ENCODE measurements at regions not wholly inside any gene's neighbourhood (a gene's known extent, or its start where the extent isn't known, plus 50 kb on each side); places are given as distances from the start of the nearest gene placed in this dataset.

DNA sequence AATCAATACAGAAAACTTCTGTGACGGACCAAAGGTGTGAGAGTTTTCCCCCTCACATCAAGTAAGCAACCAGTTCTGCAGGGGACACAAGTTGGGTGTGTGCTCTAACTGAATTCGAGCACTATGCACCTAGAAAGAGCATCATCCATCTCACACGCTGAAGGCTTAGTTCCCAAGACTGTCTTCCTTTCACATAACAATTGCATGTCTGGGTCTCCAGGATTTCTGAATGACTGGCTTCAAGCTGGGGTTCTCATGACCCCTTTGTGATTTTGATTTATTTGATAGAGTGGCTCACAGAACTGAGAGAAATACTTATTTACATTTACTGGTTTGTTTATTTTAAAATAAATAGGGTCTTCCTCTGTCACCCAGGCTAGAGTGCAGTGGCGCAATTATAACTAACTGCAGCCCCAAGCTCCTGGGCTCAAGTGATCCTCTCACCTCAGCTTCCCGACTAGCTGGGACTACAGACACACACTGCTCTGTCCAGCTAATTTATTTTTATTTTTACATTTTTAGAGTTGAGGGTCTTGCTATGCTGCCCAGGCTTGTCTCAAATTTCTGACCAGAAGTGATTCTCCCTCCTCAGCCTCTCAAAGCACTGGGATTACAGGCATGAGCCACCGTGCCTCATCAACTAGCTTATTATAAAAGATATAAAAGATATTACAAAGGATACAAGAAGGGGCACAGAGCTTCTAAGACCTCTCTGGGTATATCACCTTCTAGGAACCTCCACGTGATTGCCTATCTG is 316.7 kb upstream of the CDH12 start:
- TF ChIP-seq CTCF (conservative IDR thresholded peaks at IDR 0.05; ENCODE audit: low read depth, low read length), result no peak
- TF ChIP-seq EZH2 (IDR thresholded peaks at IDR 0.05; ENCODE audit: borderline replicate concordance, low read depth, low read length, poor library complexity, severe bottlenecking), result no peak
